Stimulated activated CD4-positive, alpha-beta T cell treated with anti-CD3 and anti-CD28 coated beads, Interleukin-2, amount 100 ng/mL, for 4 hours (primary cell): ENCODE measurements at regions not wholly inside any gene's neighbourhood (a gene's known extent, or its start where the extent isn't known, plus 50 kb on each side); places are given as distances from the start of the nearest gene placed in this dataset.
"Not testable (repeated sequence)": the region's sequence is repeated elsewhere in the genome, so short reads cannot be mapped to it uniquely, and the experiment has no call there.

Experiments
- DNase-seq: peaks from one replicate; pipeline ENCODE4 v3.0.0-alpha.2; 2020; ENCODE audit warnings: low read depth

DNA sequence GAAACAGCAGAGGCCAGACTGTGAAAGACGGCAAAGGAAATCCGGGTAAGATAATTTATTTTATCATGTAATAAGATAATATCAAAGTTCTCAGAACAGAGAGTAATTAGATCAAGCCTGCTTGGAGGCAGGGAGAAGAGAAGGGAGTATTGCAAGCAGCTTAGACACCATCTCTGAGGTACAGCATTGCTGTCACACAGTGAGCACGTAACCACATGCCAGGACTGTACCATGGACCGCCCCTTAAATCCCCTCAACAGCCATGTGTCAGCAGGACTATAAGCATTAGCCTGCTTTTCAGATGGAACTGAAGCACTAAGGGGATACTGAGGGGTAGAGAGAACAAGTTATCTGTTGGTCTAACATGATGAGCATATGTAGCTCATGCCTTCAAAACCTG is 141.5 kb downstream of the C6orf118 start:
- no peak for DNase-seq

DNA sequence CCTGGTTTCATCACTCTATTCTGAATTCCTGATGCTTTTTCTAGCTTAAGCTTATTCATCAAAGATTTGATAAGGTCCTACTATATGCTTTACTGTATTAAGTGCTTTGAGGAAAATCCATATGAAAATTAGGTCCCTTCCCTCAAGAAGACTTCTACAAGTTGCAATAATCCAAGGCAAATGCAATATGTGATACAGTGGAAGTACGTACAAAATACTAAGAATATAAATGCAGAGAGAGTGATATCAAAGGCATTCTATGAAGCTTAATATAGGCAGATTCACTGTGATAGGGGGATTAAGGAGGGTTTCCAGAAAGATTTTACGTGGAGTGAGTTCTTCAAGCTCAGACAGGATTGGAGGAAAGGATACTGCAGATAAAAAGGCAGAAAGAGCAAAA is 142.1 kb downstream of the C6orf118 start:
- no peak for DNase-seq

DNA sequence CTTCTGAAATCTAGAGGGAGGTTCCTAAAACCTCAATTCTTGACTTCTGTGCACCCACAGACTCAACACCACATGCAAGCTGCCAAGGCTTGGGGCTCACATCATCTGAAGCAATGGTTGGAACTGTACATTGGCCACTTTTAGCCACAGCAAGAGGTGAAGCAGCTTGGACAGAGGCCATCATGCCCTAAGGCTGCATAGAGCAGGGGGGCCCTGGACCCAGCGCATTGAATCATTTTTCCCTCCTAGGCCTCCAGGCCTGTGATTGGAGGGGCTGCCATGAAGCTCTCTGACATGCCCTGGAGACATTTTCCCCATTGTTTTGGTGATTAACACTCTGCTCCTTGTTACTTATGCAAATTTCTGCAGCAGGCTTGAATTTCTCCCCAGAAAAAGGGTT is 145.9 kb downstream of the C6orf118 start:
- DNase-seq: no peak

DNA sequence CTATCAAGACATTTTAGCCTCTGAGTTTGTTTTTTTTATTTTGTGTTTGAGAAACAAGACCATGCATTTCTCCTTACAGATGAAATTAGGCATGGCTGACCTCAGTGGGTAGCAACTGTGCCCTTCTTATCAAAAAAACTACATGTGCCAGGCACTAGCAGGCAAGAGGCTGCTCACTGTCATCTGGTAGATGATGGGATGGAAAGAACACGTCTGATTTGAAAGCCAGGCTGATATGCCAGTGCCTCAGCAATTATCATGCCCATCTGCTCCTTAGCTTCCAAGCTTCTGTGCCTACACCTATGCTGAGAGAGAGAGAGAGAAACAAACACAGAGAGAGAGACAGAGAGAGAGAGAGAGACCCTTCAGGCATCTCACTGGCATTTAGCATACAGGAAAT is 149.9 kb downstream of the C6orf118 start:
- DNase-seq: no peak

DNA sequence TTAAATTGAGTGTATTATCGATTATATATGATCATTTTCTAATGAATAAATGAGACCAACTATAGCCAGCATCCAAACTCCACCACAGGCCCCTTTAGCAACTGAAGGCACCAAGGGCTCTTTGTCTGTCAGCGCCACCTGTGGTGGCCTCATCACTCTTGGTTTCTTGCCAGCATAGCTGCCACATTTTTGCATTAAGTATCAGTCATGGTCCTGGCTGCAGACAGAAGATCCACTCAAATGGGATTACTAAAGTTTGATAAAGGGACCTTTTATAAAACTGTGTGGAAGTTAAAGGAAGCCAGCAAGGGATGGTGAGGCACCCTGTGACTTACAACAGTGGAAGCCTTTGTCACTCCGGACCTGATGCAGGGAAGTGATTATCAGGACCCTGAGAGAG is 162.9 kb downstream of the C6orf118 start:
- no peak for DNase-seq

DNA sequence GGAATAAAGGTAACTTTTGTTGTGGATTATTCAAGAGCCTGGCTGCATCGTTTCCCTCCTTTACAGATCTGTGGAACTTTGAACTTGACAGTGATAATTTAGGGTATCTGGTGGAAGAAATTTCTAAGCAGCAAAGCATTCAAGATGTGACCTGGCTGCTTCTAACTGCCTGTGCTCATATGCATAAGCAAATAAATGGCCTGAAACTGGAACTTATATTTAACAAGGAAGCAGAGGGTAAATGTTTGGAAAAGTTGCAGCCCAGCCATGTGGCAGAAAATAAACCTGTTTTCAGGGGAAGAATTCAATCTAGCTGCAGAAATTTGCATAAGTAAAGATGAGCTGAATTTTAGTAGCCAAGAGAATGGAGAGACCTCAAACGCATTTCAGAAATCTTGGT is 173.5 kb downstream of the C6orf118 start:
- DNase-seq: no peak

DNA sequence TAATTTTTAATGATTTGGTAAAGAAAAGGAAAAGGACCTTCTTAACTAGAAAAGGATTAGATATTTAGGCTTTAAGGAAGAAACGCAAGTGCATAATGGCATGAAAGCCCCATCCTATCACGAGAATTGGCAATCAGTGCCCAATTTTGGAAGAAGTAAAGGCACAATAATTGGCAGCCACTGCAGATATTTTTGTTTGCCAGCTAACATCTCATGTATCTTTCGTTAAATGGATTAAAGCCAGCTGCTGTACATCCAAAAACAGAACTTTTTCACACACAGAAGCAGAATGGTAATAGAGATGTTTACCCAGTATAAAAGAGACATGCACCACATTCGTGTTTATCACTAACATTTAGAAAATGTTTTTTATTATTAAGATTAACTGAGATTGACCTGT is 180.3 kb downstream of the C6orf118 start:
- DNase-seq: no peak

DNA sequence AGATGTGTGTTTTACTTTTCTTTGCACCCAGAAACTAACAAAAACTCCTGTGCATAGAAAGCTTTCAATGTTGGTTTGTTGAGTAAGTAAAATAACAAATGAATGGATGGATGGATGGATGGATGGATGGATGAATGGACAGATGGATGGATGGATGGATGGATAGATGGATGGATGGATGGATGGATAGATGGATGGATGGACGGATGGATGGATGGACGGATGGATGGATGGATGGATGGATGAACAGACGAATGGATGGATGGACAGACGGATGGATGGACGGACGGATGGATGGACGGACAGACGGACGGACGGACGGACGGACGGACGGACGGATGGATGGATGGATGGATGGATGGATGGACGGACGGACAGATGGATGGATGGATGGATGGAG is 181.7 kb downstream of the C6orf118 start:
- not testable (repeated sequence) for DNase-seq

DNA sequence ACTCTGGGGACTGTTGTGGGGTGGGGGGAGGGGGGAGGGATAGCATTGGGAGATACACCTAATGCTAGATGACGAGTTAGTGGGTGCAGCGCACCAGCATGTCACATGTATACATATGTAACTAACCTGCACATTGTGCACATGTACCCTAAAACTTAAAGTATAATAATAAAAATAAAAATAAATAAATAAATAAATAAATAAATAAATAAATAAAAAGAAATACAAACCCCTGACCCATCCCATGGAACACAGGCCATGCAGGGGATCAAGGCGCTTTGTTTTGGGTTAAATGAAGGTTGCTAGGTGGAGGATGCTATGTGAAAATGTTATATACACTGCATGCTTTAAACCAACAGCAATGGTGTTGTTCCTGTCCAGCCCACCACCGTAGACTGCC is 184.7 kb downstream of the C6orf118 start:
- not testable (repeated sequence) for DNase-seq

DNA sequence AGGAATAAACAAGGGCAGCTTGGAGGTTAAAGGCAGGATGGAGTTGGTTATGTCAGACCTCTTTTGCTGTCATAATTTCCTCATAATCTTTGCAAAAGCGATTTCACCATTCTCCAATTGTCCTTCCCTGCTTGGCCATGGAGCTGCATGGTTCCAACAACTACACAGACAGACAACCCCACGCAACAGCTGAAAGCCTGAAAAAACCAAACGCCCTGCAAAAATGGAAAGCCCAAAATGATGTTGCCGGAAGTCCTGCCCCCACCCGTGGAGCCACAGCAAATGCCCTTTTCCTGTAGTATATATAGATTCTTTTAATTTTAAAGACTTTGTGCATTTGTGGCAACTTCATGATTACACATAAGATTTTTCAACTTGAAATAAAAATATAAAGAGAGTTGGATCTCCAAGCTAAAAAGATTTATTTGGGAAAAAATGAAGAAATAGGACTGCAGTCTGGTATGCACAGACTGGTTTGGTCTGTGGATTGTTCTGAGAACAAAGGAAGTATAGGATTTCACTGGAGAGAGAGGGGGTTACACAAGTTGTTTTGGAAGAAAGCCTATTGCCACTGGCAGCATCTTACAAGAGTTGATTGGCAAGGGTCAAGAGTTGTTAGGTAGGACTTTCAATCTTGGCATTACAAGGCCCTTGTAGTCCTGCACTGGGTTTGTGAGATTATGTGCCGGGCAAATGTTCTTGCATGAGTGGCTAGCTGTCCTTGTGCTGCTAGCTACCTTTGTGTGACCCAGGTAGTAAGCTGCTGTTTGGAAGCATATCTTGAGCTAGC is 190.0 kb downstream of the C6orf118 start:
- DNase-seq: no peak

DNA sequence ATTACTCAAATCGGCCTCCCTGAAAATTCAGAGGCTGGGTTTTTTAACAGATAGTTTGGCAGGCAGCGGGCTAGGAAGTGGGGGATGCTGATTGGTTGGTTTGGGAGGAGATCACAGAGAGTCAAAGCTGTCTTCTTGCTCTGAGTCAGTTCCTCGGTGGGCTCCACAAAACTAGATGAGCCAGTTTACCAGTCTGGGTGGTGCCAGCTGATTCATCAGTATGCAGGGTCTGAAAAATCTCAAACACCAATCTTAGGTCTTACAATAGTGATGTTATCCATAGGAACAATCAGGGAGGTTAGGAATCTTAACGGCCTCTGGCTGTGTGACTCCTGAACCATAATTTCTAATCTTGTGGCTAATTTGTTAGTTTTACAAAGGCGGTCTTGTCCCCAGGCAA is 190.7 kb downstream of the C6orf118 start:
- DNase-seq: no peak

DNA sequence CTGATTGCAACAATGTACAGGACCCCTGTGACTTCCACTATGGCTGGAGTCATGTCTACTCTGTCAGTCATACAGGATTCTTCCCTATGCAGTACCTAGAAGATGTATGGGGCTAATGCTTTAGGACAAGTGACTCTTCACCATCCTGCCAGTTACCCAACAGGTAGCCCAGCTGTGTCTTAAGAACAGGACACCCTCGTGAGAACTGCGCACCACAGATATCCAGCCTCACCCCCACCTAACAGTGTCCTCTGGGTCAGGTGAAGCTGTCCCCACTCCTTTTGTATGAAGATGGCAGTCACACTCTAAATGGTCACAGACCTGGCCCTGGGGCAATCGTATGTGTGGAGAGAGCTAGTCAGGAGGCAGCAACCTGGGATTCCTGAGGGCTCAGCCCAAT is 191.6 kb downstream of the C6orf118 start:
- DNase-seq: no peak

DNA sequence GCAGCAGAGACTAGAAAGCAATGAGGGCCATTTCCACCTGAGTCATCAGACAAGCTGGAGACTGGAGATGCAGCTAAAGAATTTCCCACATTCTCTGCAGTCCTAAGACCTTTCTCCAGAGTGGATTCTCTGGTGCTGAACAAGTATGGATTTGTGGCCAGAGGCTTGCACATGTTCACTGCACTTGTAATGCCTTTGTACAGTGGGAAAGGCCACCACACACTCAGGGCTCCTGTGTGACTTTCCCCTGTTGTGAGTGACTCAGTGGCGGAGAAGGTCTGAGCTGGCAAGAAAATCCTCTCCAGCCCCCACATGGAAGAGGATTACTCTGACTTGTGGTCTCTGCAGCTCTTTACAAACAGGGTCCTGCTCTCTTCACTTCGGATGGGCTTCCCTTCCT is 192.3 kb downstream of the C6orf118 start:
- DNase-seq: no peak

DNA sequence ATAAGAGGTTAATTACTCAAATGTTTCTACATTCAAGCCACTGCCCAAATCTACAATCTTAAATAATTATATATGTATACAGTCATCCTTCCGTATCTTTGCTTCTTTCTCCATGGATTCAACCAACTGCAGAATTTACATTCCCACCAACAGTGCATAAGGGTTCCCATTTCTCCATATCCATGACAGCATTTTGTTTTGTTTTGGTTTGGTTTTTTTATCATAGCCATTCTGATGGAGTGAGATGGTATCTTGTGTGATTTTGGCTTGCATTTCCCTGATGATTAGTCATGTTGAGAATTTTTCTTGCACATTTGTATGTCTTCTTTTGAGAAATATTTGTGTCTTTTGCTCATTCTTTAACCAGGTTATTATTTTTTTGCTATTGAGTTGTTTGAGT is 198.5 kb downstream of the C6orf118 start:
- DNase-seq: no peak

DNA sequence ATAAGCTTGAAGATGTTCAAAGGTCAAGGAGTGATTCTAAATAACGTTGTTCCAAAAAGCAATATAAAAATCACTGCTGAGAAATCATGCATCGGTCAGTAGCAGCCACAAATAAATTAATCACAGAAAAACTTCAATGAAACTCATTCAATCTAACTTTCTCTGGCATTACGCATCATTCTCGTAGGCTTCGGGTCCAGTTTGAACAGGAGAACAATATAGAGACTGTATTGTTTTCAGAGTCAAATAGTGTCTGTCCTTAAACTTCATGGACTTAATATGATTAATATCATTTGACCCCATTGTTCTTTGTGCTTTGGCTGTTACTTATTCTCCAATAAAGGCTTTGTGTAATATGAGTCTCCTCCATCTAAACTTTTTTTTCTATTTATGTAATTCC is 200.4 kb downstream of the C6orf118 start:
- no peak for DNase-seq

DNA sequence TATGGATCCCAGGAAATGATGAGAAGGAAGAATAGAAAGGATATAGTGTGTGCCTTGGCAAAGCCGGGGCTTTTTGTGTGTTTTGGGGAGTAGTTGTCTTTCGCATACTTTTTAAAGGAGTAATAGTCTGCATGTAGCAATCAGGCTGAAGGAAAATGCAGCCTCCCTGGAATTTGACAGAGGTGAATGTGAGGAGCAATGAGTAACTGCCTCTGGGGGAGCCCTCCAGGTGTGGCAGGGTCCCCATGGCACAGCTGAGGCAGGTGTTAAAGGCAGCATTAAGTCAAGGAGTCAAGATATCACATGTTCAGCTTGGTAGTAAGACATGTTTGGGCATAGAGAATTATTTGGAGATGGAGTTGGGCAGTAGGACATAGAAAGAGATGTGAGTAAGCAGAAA is 203.1 kb downstream of the C6orf118 start:
- no peak for DNase-seq

DNA sequence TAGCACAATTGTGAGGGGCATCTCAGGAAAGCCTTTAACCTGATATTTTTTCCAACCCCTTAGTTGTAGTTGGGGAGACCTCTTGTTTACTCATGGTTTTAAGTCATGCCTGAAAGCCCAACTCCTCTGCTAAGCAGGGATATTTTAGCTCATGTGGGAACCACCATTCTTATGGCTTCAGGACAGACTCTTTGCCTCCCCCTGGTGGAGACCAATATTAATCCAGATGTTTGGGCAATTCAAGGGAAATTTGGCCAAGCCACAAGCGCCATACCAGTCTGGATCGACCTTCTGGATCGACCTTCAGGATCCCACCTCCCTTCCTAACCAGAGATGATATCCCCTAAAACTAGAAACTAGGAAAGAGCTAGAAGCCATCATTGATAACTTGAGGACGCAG is 211.2 kb downstream of the C6orf118 start:
- no peak for DNase-seq

DNA sequence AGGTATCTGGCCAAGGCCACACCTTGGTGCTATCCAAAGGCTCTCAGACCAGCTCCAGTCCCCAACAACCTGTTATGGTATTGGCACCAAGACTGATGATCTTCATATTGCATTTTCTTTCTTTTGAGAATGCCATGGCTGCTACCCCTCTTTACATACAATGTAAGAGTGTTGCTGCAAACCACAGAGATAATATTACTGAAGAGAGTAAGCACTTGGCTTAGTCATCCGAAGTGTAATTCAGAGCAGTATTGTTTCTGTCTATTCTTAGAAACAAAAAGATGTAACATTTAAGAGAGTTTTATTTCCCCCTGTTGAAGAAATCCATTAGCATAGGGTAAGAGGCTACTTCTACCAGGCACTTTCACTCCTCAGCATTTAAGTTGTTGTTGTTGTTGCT is 212.5 kb downstream of the C6orf118 start:
- DNase-seq: no peak

DNA sequence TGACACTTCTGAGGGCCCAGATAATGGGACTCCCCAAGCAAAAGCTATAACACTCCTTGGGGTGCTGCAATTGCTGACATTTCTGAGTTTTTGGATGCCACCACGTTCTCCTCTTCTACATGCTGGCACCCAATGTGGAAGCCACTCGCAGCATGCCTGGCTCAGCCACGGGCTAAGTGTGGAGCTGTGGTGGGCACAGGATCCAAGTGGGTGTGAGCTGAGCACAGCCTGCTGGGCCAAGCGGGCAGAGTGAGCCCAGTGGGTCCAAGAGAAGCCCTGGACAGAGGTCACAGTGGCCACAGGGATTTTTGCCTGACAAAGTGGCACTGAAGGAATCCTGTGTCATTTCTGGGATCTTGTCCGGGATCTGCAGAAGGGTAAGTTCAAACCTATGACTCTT is 213.2 kb downstream of the C6orf118 start:
- no peak for DNase-seq

DNA sequence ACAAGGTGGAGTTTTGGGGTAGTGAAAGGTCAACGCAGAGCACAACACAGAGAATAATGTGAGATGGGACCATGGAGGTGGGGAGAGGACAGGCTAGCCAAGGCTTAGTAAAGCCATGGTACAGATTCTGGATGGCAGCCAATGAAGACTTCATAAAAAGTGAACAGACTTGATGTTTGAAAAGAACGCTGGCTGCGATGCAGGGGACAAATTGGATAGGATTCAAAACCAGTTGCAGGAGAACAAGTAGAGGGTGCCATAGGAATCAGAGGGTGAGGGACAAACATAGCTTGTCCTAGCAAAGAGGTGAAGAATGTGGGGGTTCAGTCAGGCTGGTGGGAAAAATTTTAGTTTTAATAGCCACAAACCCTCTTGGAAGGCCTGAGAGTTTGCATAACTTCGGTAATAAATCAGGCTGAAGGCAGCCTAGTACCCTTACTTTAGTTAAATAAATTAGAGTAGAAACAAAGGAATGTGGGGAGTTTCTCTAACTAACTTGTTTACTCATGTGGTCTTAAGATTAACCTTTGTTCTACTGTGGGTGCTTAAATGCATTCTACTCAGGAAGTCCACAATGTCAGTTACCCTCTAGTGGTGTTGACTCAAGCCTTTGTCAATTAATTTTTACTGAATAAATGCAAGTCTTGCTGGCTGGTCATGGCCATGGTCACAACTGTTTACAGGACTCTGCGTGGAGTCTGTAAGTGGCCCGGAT is 216.4 kb downstream of the C6orf118 start:
- no peak for DNase-seq

DNA sequence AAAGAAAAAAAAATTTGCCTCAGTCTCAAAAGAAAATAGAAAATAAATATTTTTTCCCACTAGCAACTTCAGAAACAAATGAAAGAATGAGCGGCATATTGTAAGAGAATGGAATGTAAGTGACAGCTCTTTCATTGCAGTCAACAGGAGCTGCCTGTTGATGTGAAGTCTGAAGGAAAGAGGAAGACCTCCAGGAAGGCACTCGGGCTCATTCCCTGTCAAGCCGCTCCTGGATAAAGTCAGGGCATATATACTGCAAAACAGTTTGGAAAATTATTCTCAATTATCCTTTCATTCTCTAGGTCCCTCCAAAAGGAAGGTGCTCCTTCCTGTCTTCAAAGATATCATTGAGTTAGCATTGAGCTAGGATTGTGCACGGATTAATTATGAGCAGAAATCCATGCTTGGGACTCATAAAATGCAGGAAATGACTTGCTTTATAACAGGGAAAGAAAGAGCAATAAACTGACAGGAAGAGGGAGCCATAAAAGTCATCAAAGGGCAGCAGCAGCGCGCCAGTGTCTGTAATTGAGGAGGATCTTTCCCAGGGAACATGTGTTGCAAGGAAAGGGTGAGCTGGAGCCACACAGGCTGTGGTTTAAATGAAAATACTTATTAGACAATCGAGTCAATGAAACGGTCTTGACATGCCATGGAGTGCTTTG is 218.2 kb downstream of the C6orf118 start:
- DNase-seq: no peak

DNA sequence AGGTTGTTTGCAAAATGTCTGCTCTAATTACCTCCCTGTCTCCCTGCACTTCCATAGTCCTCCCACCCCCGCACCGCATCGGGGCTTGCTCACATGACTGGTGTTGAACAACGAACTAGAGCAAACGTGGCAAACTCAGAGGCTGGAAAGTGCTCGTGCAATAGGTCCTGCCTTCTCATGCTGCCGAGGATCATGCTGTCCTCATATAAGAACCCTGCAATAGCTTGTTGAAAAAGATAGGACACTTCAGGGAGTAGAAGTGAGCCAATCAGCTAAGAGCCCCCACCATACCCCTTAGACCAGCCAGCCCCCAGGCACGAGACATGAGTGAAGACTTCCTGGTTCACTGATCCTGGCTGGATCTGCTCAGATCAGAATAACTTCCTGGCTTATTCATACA is 219.2 kb downstream of the C6orf118 start:
- DNase-seq: no peak

DNA sequence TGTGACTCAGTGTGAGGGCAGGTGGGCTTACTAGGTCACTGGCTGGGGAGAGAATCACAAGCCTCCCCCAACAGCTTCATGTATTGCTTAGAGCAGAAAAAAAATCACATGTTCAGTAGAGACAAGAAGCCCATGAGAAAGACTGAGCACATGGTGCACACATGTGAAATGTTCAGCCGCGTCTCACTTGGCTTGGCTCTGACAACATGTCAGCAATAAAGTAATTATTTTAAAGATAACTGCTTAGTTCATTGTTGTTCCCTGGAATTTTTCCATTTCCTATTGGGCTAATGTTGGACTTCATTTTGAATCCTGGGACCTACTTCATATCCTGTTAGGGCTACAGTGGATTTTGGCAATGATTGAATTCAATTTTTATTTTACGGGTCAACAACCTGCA is 222.6 kb downstream of the C6orf118 start:
- no peak for DNase-seq
